ENCODE measurements at regions not wholly inside any gene's neighbourhood (a gene's known extent, or its start where the extent isn't known, plus 50 kb on each side); places are given as distances from the start of the nearest gene placed in this dataset.
A peak's percentile ranks its signal among the peaks of the same experiment; 100 is the strongest.
"Not testable (repeated sequence)": the region's sequence is repeated elsewhere in the genome, so short reads cannot be mapped to it uniquely, and the experiment has no call there.

GRCh38 chr5:28957450-28957849 is 1919.1 kb upstream of the CDH9 start:
- Histone ChIP-seq H3K27ac (ENCODE audit: poor library complexity, severe bottlenecking) (no peak overlapping the region), H3K27me3 (ENCODE audit: insufficient read depth, poor library complexity, severe bottlenecking) (no peaks in the 10 kb centered on the region), H3K36me3 (ENCODE audit: low read depth) (no peaks in the 10 kb centered on the region; the same call in 1 of the 2 replicates), H3K9me3 (ENCODE audit: severe bottlenecking) (no peaks in the 10 kb centered on the region), H3K4me1 (ENCODE audit: insufficient read depth, poor library complexity, severe bottlenecking) (peaks cover 12% of the 10 kb centered on the region), H3K4me3 (ENCODE audit: severe bottlenecking) (no peak overlapping the region)
- no peak for TF ChIP-seq CTCF (IDR thresholded peaks at IDR 0.05; ENCODE audit: poor library complexity, severe bottlenecking)
- ATAC-seq (ENCODE audit: low read depth) (no peak), DNase-seq (ENCODE audit: low spot score) (no peak)

GRCh38 chr5:28954074-28954473 is 1915.7 kb upstream of the CDH9 start:
- DNase-seq (ENCODE audit: low spot score): no peak
- no peaks in the 10 kb centered on the region; the same call in 1 of the 2 replicates for H3K36me3 ChIP-seq (ENCODE audit: low read depth)
- ATAC-seq (ENCODE audit: low read depth): peak; percentile 67
- H3K27me3 ChIP-seq (ENCODE audit: insufficient read depth, poor library complexity, severe bottlenecking): no peaks in the 10 kb centered on the region
- no peaks in the 10 kb centered on the region for H3K9me3 ChIP-seq (ENCODE audit: severe bottlenecking)
- H3K27ac ChIP-seq (ENCODE audit: poor library complexity, severe bottlenecking): peak overlapping the region; percentile 48
- H3K4me1 ChIP-seq (ENCODE audit: insufficient read depth, poor library complexity, severe bottlenecking): peaks cover 12% of the 10 kb centered on the region
- TF ChIP-seq CTCF (IDR thresholded peaks at IDR 0.05; ENCODE audit: poor library complexity, severe bottlenecking): no peak
- no peak overlapping the region for H3K4me3 ChIP-seq (ENCODE audit: severe bottlenecking)

- DNase-seq (ENCODE audit: low spot score) (no peak), ATAC-seq (ENCODE audit: low read depth) (no peak)
- H3K9me3 ChIP-seq (ENCODE audit: severe bottlenecking): no peaks in the 10 kb centered on the region
- no peak overlapping the region for H3K27ac ChIP-seq (ENCODE audit: poor library complexity, severe bottlenecking)
- H3K36me3 ChIP-seq (ENCODE audit: low read depth): no peaks in the 10 kb centered on the region
- no peaks in the 10 kb centered on the region for H3K4me1 ChIP-seq (ENCODE audit: insufficient read depth, poor library complexity, severe bottlenecking)
- no peak for TF ChIP-seq CTCF (IDR thresholded peaks at IDR 0.05; ENCODE audit: poor library complexity, severe bottlenecking)
- H3K27me3 ChIP-seq (ENCODE audit: insufficient read depth, poor library complexity, severe bottlenecking): no peaks in the 10 kb centered on the region
- no peak overlapping the region for H3K4me3 ChIP-seq (ENCODE audit: severe bottlenecking)
Observed at GRCh38 chr5:28947865-28948264, 1909.5 kb upstream of the CDH9 start.

GRCh38 chr5:28945859-28946258 is 1907.5 kb upstream of the CDH9 start:
- Histone ChIP-seq H3K9me3 (ENCODE audit: severe bottlenecking) (peaks cover 1% of the 10 kb centered on the region), H3K27me3 (ENCODE audit: insufficient read depth, poor library complexity, severe bottlenecking) (no peaks in the 10 kb centered on the region), H3K4me1 (ENCODE audit: insufficient read depth, poor library complexity, severe bottlenecking) (no peaks in the 10 kb centered on the region), H3K36me3 (ENCODE audit: low read depth) (no peaks in the 10 kb centered on the region), H3K4me3 (ENCODE audit: severe bottlenecking) (no peak overlapping the region), H3K27ac (ENCODE audit: poor library complexity, severe bottlenecking) (no peak overlapping the region)
- ATAC-seq (ENCODE audit: low read depth): no peak
- no peak for DNase-seq (ENCODE audit: low spot score)
- no peak for TF ChIP-seq CTCF (IDR thresholded peaks at IDR 0.05; ENCODE audit: poor library complexity, severe bottlenecking)

GRCh38 chr5:28929366-28929765 is 1891.0 kb upstream of the CDH9 start:
- DNase-seq (ENCODE audit: low spot score): peak; percentile 44
- H3K27me3 ChIP-seq (ENCODE audit: insufficient read depth, poor library complexity, severe bottlenecking); H3K9me3 ChIP-seq (ENCODE audit: severe bottlenecking); ATAC-seq (ENCODE audit: low read depth); H3K4me1 ChIP-seq (ENCODE audit: insufficient read depth, poor library complexity, severe bottlenecking); H3K36me3 ChIP-seq (ENCODE audit: low read depth); H3K4me3 ChIP-seq (ENCODE audit: severe bottlenecking); H3K27ac ChIP-seq (ENCODE audit: poor library complexity, severe bottlenecking): not testable (repeated sequence)

- DNase-seq (ENCODE audit: low spot score): peak; percentile 60
- not testable (repeated sequence) for H3K27ac ChIP-seq (ENCODE audit: poor library complexity, severe bottlenecking); H3K36me3 ChIP-seq (ENCODE audit: low read depth); H3K4me1 ChIP-seq (ENCODE audit: insufficient read depth, poor library complexity, severe bottlenecking); H3K9me3 ChIP-seq (ENCODE audit: severe bottlenecking); H3K27me3 ChIP-seq (ENCODE audit: insufficient read depth, poor library complexity, severe bottlenecking); ATAC-seq (ENCODE audit: low read depth); H3K4me3 ChIP-seq (ENCODE audit: severe bottlenecking)
Observed at GRCh38 chr5:28928327-28928790, 1890.0 kb upstream of the CDH9 start.
